ENCODE measurements at regions not wholly inside any gene's neighbourhood (a gene's known extent, or its start where the extent isn't known, plus 50 kb on each side); places are given as distances from the start of the nearest gene placed in this dataset.
A peak's percentile ranks its signal among the peaks of the same experiment; 100 is the strongest.

DNA sequence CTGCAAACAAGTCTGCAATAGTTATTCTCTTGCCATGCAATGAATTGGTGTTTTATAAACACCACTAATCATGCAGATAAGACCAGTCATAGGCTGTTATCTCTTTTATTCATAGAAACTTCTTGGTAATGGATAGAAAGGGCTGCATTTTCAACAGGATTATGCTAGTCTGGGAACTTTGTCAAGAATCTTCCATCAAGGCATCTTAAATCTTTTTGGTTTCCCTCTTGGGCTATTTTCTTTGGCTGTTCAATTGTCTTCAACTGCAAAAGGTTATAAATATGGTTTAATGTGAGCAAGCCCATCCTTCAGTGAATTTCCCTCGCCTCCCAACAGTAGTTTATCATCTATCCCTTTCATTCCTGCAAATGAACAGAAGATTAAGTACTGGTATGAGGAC, 59.0 kb upstream of the MINAR1 start:
- DNase-seq (ENCODE audit: low spot score): peak; percentile 14

DNA sequence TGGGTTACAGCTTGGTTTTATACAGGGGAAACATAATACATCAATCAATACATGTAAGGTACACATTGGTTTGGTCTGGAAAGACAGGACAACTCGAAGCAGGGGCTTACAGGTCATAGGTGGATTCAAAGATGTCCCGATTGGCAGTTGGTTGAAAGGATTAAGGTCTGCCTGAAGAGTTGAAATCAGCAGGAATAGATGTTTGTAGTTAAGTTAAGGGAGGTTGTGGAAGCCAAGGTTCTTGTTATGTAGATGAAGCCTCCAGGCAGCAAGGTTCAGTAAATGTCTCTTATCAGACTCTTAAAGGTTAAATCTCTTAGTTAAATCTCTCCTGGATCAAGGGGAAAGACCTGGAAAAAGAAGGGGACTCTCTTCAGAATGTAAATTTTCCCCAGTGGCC, 58.4 kb upstream of the MINAR1 start:
- no peak for DNase-seq (ENCODE audit: low spot score)

DNA sequence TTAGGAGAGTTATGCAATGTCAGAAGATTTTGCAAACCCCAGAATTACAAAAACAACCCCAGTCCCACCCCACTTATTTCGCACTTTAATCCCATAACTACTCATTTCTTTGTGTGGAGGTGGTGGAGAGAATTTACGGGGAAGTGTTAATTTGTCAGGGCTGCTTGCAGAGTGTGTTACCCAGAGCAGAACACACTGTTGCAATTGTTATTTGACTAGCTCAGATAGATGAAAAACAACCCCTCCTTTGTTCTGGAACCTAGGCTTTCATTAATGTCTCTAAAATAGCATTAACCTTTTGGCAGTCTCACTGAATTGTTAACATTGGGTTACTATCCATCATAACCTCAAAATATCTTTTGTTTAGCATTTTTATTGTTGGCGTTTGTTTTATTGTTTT, 55.8 kb upstream of the MINAR1 start:
- no peak for DNase-seq (ENCODE audit: low spot score)

DNA sequence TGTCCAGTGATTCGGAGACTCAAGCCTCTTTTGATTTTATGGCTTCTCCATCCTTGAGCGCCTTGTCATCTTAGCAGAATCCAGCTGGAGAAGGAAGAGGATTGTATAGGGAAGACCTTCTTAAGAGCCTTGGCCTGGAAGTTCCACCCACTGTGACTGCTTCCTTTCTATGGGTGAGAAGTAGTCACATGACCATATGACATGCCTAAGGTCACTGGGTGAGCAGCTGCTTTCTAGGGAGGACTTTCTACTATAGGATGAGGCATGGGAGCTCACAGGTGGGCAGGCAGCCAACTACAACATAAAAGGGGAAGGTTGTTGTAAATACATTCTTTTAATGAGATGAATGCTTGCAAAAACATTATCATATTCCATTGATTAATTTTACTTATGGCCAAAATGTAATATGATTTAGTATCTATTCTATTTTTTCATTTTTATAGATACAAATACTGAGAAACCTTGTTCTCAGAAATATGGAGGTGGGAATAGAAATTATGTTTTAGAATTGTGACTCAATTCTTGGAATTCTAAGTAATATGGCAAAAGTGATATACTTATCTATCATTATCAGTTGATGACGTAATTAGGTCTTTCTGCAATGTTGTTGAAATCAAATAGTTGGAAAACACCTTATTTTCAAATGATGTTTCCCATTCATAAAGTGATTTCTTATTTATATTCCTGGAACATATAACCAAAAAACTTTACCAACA, 53.6 kb upstream of the MINAR1 start:
- no peak for DNase-seq (ENCODE audit: low spot score)

DNA sequence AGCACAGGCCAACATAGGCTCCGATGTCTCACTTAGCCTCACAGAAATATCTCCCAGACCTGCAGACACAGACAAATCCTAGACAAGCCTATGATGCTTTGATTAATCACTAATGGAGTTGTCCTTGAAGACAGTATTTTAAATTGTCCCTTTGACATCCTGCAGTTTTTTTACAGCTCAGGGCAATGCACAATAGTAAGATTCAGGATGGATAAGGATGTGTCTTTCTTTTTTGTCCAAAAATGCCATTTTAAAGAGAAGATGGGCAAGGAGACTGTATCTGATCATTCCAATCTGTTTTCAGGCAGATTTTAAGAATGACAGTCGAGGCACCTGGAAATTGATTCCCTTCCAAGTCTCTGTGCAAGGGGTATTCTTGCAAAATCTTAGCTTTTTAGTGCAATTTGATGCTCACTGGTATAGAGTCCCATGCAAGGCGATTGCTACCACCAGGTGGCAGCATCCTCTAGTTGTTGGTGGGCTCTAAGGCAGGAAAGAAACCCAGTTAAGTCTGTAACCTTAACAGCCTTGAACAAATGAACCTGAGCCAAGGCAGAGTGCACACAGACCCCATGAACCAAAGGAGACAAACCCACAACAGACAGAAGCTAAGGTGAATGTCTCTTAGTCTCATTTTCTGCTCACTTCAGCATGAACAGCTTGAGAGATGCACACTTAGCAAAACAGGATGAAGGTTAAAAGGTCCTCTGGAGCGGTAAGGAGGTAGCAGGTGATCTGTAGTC, 51.2 kb upstream of the MINAR1 start:
- peak; percentile 64 for DNase-seq (ENCODE audit: low spot score)

DNA sequence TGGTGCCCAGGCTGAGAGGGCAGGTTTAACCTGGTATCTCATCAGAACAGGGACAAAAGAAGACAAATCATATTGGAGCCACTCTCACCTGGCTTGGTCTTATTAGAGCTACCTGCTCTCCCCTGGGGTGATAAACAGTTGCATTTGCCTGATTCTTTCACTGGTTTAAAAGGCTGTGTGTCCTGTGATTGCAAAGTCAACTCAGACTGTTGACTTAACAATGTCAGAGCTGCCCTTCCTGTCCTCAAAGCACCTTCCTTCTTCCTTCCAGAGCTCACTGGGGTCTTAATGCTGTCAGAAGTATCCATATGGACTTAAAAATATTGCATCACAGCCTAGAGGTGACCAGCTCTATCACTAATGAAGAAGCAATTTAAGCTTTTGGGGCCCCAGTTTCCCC, 50.5 kb upstream of the MINAR1 start:
- DNase-seq (ENCODE audit: low spot score): no peak
